ENCODE measurements at regions not wholly inside any gene's neighbourhood (a gene's known extent, or its start where the extent isn't known, plus 50 kb on each side); places are given as distances from the start of the nearest gene placed in this dataset.

DNA sequence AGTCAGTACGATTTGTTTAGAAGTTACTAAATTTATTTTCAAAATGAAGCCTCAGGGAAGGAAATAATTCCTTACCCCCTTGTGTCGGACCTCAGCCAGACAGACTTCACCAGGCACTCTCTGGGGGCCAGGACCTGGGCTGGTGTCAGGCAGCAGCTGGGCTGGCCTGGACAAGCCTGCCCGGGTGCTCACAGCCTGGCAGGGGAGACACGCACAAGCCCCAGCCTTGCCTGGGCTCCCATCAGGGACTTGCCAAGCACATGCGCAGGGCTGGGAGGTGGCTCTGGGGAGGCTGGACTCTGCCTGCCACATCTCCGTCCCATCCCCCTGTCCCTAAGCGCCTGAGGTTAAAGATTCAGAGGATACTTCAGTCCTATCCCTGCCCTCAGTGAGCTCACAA is 56.8 kb upstream of the HS6ST1 start:
- Histone ChIP-seq H3K4me3 (no peak overlapping the region), H3K9me3 (no peaks in the 10 kb centered on the region), H3K27ac (peak overlapping the region in 3 of 4 donors; percentile 28 to 69 (median 49)), H3K4me1 (peaks cover 0 to 48% (median 0%) of the 10 kb centered on the region in 4 donors), H3K36me3 (no peaks in the 10 kb centered on the region), H3K27me3 (no peaks in the 10 kb centered on the region)
- no peak for TF ChIP-seq POLR2A (IDR thresholded peaks at IDR 0.05)
- TF ChIP-seq, protein P1, sequence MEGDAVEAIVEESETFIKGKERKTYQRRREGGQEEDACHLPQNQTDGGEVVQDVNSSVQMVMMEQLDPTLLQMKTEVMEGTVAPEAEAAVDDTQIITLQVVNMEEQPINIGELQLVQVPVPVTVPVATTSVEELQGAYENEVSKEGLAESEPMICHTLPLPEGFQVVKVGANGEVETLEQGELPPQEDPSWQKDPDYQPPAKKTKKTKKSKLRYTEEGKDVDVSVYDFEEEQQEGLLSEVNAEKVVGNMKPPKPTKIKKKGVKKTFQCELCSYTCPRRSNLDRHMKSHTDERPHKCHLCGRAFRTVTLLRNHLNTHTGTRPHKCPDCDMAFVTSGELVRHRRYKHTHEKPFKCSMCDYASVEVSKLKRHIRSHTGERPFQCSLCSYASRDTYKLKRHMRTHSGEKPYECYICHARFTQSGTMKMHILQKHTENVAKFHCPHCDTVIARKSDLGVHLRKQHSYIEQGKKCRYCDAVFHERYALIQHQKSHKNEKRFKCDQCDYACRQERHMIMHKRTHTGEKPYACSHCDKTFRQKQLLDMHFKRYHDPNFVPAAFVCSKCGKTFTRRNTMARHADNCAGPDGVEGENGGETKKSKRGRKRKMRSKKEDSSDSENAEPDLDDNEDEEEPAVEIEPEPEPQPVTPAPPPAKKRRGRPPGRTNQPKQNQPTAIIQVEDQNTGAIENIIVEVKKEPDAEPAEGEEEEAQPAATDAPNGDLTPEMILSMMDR (IDR thresholded peaks at IDR 0.05) = no peak
- DNase-seq = peak in 2 of 3 donors; percentile 44 to 47

DNA sequence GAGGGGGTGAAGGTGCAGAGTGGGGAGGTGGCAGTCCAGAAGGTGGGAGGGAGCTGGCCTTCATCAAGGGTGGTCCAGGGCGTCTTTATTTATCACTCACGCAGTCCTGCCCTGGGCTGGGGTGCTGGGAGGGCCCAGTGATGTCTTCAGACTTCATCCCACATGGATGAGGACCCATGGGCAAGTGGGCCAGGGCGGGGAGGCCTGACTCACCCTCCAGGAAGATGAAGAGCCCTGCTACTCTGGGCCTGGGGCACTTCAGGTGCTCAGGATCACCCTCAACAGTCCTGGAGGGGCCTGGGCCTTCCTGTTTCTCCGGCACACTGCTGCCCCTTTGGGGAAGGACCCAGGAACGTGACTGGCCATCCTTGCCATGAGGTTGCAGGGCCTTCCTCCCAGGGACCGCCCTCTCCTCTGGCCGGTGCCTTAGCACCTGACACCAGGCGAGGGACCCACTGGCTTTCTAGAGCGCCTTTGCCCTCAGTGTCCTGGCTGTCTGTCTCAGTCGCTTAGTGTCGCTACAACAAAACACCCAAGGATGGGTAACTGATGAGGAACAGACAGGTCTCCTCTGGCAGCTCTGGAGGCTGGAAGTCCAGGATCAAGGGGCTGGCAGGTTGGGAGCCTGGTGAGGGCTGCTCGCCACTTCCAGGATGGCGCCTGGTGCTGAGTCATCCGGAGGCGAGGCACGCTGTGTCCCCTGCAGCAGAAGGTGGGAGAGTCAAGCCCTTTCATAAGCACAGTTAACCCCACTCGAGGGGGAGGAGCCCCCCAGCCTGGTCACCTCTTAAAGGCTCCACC is 57.8 kb upstream of the HS6ST1 start:
- Histone ChIP-seq H3K4me3 (no peak overlapping the region), H3K9me3 (no peaks in the 10 kb centered on the region), H3K27me3 (no peaks in the 10 kb centered on the region), H3K27ac (peak overlapping the region in 2 of 4 donors; percentile 46 to 69), H3K4me1 (peaks cover 0 to 49% (median 0%) of the 10 kb centered on the region in 4 donors), H3K36me3 (no peaks in the 10 kb centered on the region)
- TF ChIP-seq POLR2A (IDR thresholded peaks at IDR 0.05) = no peak
- TF ChIP-seq, protein P1 (IDR thresholded peaks at IDR 0.05) = no peak
- peak in 1 of 3 donors; percentile 38 for DNase-seq

DNA sequence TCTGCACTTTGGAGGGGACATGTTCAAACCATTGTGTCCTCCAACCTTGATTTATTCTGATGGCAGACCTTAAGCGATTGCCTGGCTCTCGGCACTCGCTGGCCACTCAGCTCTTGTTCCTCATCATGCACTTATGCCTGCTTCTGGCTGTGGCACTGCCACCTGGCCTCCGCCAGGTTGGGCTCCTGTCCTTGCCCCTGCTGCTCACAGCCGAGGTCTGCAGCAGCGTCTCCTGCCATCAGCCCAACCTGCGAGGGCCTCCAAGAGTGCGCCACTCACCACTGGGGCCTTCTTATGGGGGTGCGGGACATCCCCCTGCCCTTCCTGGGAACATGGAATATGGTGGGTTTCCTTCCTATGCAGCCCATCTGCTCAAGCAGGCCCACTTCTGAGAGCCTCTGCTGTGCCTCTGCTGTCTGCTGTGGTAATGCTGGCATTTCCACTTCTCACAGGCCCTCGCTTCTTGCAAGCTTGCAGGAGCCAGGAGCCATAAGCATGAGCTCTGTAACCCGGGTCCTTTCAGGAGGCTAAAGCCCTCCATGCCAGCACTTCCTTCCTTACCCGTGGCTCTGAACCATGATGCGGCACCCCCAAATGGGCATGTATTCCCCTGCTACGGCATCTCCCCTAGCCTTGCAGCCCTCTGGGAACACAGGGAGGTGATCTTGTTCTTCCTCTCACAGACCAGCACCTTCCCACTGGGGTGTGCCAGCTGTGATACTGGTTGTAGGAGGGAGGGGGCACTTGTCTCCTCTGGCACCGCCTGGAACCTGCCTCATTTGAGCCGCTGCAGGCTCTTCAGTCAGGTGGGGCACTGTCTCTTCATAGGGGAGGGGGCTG is 58.6 kb upstream of the HS6ST1 start:
- no peak for TF ChIP-seq POLR2A (IDR thresholded peaks at IDR 0.05)
- TF ChIP-seq, protein P1 (IDR thresholded peaks at IDR 0.05) = no peak
- Histone ChIP-seq H3K4me1 (peaks cover 0 to 49% (median 0%) of the 10 kb centered on the region in 4 donors), H3K27me3 (no peaks in the 10 kb centered on the region), H3K36me3 (no peaks in the 10 kb centered on the region), H3K4me3 (no peak overlapping the region), H3K9me3 (no peaks in the 10 kb centered on the region), H3K27ac (peak overlapping the region in 1 of 4 donors; percentile 76)
- DNase-seq = peak in 1 of 3 donors; percentile 39

DNA sequence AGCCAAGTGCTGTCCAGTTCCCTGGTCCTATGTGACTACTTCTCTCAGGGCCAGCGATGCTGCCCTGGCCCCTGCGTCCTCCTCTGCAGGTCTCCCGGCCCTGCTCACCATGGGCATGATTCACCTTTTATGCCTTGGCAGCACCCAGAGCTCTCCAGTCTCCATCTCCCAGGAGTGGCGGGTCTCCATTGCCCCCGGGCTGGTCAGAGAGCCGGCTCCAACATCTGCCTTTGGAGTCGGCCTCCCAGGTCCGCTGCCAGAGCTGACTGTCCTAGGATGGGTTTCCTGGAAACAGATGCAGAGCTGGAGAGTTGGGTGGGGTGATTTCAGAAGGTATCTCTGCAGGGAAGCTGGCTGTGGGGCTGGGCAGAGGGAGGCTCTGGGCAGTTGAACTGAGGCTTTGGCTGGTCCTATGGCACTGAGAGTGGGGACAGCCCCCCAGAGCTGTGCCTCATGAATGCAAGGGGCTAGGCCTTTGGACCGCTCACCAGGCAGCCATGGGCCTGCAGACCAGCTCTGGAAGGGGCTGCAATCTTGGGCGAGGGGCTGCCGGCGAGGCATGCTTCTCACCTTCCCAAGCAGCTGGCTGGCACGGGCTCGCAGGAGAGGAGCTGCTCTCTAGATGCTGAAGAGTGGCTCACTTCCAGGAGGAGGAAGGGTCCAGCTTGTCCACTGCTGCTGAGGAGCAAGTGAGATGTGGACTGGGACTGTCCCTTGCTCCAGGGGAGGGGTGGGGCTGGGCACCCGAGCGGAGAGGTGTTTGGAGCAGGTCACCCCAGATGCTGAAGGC is 59.8 kb upstream of the HS6ST1 start:
- Histone ChIP-seq H3K4me1 (peaks cover 0 to 43% (median 0%) of the 10 kb centered on the region in 4 donors), H3K36me3 (no peaks in the 10 kb centered on the region), H3K27ac (peak overlapping the region; percentile 10 to 76 (median 56)), H3K27me3 (no peaks in the 10 kb centered on the region), H3K4me3 (no peak overlapping the region), H3K9me3 (no peaks in the 10 kb centered on the region)
- TF ChIP-seq, protein P1 (IDR thresholded peaks at IDR 0.05) = no peak
- no peak for TF ChIP-seq POLR2A (IDR thresholded peaks at IDR 0.05)
- peak in 1 of 3 donors; percentile 37 for DNase-seq

Data from Peyer's patch (tissue), 4 donors.